ENCODE measurements at regions not wholly inside any gene's neighbourhood (a gene's known extent, or its start where the extent isn't known, plus 50 kb on each side); places are given as distances from the start of the nearest gene placed in this dataset.

DNA sequence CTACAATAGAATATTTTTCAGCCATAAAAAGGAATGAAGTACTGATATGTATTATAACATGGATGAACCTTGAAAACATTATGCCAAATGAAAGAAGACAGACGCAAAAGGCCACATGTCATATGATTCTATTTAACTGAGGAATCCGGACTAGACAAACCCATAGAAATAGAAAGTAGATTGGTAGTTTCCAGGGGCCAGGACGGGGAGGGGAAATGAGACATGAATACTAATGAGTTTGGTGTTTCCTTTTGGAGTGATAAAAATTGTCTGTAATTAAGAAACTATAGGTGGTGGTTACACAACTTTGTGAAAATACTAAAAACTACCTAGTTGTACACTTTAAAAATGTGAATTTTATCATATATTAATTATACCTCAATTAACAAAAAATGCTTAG, 247.6 kb downstream of the BCAT1 start:
- H3K9me3 Mint-ChIP-seq (ENCODE audit: unreplicated experiment) = peaks cover 6% of the 10 kb centered on the region
- no peaks in the 10 kb centered on the region for H3K4me1 Mint-ChIP-seq (ENCODE audit: unreplicated experiment)

DNA sequence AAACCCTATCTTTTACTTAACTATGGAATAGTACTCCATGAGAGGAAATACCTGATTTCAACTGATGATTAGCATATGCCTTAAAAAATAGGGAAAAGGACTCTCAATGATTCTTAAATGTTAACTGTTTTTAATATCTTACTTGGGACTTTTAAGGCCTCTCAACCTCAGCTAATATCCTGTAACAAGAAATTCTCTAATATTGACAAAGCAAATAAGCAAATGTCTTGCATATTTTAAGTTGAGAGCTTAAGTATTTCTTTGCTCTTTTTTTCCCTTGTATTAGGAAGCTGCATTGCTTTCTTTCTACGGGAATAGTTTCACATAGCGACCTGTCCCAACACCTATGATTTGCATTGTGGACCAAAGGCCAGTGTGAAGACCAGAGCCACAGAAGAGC, 249.9 kb downstream of the BCAT1 start:
- TF ChIP-seq, protein P1, sequence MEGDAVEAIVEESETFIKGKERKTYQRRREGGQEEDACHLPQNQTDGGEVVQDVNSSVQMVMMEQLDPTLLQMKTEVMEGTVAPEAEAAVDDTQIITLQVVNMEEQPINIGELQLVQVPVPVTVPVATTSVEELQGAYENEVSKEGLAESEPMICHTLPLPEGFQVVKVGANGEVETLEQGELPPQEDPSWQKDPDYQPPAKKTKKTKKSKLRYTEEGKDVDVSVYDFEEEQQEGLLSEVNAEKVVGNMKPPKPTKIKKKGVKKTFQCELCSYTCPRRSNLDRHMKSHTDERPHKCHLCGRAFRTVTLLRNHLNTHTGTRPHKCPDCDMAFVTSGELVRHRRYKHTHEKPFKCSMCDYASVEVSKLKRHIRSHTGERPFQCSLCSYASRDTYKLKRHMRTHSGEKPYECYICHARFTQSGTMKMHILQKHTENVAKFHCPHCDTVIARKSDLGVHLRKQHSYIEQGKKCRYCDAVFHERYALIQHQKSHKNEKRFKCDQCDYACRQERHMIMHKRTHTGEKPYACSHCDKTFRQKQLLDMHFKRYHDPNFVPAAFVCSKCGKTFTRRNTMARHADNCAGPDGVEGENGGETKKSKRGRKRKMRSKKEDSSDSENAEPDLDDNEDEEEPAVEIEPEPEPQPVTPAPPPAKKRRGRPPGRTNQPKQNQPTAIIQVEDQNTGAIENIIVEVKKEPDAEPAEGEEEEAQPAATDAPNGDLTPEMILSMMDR (IDR thresholded peaks at IDR 0.05; ENCODE audit: unreplicated experiment) = no peak
- Mint-ChIP-seq H3K4me3 (ENCODE audit: unreplicated experiment) (no peak overlapping the region), H3K27me3 (ENCODE audit: unreplicated experiment) (peaks cover 6% of the 10 kb centered on the region), H3K36me3 (ENCODE audit: low read depth, unreplicated experiment) (no peaks in the 10 kb centered on the region), H3K27ac (ENCODE audit: unreplicated experiment) (no peak overlapping the region), H3K9me3 (ENCODE audit: unreplicated experiment) (peaks cover 6% of the 10 kb centered on the region), H3K4me1 (ENCODE audit: unreplicated experiment) (no peaks in the 10 kb centered on the region)
- DNase-seq (ENCODE audit: low spot score) = no peak

More for the DNA sequence above, 247.6 kb downstream of the BCAT1 start:
- Mint-ChIP-seq H3K4me3 (ENCODE audit: unreplicated experiment) (no peak overlapping the region), H3K27me3 (ENCODE audit: unreplicated experiment) (peaks cover 6% of the 10 kb centered on the region), H3K27ac (ENCODE audit: unreplicated experiment) (no peak overlapping the region), H3K36me3 (ENCODE audit: low read depth, unreplicated experiment) (no peaks in the 10 kb centered on the region)
- DNase-seq (ENCODE audit: low spot score) = no peak
- TF ChIP-seq, protein P1 (IDR thresholded peaks at IDR 0.05; ENCODE audit: unreplicated experiment) = no peak

DNA sequence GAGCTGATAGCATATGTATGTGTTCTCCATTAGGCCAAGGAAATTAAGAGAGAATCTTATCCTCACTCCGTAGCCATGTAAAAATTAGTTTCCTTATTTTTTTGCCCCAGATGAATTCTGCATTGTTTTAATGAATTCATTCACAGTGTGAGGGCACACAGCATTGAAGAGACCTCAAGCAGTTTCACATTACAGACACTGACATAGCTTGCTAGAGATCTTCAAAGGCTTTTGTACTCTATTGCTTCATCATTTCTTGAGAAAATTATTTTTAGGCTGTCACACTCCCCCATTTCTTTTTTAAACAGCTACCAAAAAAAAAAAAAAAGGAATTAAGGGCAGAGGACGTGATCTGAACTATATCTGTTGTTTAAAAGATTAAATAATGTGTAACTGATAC, 251.1 kb downstream of the BCAT1 start:
- TF ChIP-seq, protein P1 (IDR thresholded peaks at IDR 0.05; ENCODE audit: unreplicated experiment) = no peak
- H3K4me3 Mint-ChIP-seq (ENCODE audit: unreplicated experiment) = no peak overlapping the region
- peaks cover under 1% of the 10 kb centered on the region for H3K27me3 Mint-ChIP-seq (ENCODE audit: unreplicated experiment)
- DNase-seq (ENCODE audit: low spot score) = no peak
- H3K9me3 Mint-ChIP-seq (ENCODE audit: unreplicated experiment) = peaks cover 6% of the 10 kb centered on the region
- no peaks in the 10 kb centered on the region for H3K36me3 Mint-ChIP-seq (ENCODE audit: low read depth, unreplicated experiment)
- H3K4me1 Mint-ChIP-seq (ENCODE audit: unreplicated experiment) = no peaks in the 10 kb centered on the region
- H3K27ac Mint-ChIP-seq (ENCODE audit: unreplicated experiment) = no peak overlapping the region

DNA sequence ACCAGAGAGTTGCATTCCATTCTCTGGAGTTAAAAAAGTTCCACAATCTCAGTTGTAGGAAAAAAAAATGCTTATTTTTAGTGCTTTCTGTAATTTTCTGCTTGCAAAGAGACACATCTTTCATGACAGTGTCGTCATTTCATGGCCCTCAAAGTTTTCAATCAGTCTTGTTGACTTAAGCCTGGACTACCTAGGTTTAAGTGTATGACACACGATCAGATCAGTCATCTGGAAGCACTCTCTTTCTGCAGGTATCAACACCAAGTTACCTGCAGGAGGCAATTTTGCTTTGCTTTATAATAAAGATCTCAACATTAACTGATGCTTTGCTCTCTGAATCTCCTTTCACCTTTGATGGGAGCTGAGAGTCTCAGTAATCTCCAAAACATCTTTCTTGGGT, 251.6 kb downstream of the BCAT1 start:
- no peak for DNase-seq (ENCODE audit: low spot score)
- H3K27ac Mint-ChIP-seq (ENCODE audit: unreplicated experiment) = no peak overlapping the region
- no peaks in the 10 kb centered on the region for H3K4me1 Mint-ChIP-seq (ENCODE audit: unreplicated experiment)
- H3K9me3 Mint-ChIP-seq (ENCODE audit: unreplicated experiment) = peaks cover 6% of the 10 kb centered on the region
- TF ChIP-seq, protein P1 (IDR thresholded peaks at IDR 0.05; ENCODE audit: unreplicated experiment) = no peak
- H3K4me3 Mint-ChIP-seq (ENCODE audit: unreplicated experiment) = no peak overlapping the region
- no peaks in the 10 kb centered on the region for H3K27me3 Mint-ChIP-seq (ENCODE audit: unreplicated experiment)
- H3K36me3 Mint-ChIP-seq (ENCODE audit: low read depth, unreplicated experiment) = no peaks in the 10 kb centered on the region

DNA sequence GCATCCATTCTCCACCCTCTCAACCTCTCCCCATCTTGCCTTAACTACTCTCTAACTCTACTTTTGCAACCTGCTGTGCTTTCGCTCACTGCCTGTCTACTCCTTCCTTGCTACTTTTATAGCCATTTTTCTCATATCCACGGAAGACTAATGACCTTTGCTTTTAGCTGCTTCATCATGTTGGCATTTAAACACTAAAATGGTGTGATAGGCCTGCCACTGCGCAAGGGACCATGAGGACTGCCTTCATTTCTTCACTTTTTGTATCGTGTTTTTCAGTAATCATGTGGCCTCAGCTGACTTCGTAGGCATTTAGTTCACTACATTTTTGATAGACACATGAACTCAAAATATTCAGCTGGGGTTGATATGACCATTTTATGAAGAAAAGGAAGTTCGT, 252.1 kb downstream of the BCAT1 start:
- Mint-ChIP-seq H3K36me3 (ENCODE audit: low read depth, unreplicated experiment) (no peaks in the 10 kb centered on the region), H3K27me3 (ENCODE audit: unreplicated experiment) (no peaks in the 10 kb centered on the region), H3K4me1 (ENCODE audit: unreplicated experiment) (no peaks in the 10 kb centered on the region), H3K27ac (ENCODE audit: unreplicated experiment) (no peak overlapping the region), H3K4me3 (ENCODE audit: unreplicated experiment) (no peak overlapping the region), H3K9me3 (ENCODE audit: unreplicated experiment) (peaks cover 6% of the 10 kb centered on the region)
- DNase-seq (ENCODE audit: low spot score) = no peak
- TF ChIP-seq, protein P1 (IDR thresholded peaks at IDR 0.05; ENCODE audit: unreplicated experiment) = no peak

Data from endothelial cell (in vitro differentiated cells).